LNCAP (cell line): ENCODE measurements at regions not wholly inside any gene's neighbourhood (a gene's known extent, or its start where the extent isn't known, plus 50 kb on each side); places are given as distances from the start of the nearest gene placed in this dataset.
A peak's percentile ranks its signal among the peaks of the same experiment; 100 is the strongest.

ENCODE experiments used
- TF ChIP-seq, protein P1 (sequence below): fragments of 450-650 bp; IDR thresholded peaks from 2 replicates; pipeline ENCODE4 v1.5.1; 2017; ENCODE audit warnings: mild to moderate bottlenecking

DNA sequence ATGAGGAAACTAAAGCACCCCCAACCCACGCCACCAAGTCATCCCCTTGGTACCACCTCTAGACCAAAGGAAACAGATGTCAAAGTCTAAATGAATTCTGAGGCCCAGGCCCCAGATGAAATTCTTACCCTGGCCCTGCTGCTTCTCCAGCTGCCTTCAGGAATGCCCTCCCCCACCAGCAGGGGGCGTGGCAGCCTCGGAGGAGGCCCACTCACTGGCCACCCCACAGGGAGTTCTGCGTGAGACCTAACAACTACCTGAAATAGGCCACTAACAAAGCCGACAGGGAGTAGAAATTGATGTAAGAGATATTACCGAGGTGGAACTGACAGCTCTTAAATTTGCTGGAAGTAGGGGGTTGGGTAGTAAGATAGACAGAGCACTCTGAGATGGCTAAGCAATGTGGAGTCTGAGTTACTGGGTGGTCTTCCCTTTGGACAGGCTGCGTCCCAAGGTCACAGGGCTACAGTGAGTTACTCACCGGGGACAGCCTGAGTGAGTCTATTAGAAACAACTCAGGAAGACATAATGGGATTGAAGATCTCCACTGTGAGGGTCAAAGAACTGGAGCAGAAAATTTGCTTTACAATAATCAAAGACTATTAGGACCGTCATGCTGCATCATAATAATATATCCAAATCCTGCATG lies 240.7 kb downstream of the SHOX2 start:
- TF ChIP-seq, protein P1, sequence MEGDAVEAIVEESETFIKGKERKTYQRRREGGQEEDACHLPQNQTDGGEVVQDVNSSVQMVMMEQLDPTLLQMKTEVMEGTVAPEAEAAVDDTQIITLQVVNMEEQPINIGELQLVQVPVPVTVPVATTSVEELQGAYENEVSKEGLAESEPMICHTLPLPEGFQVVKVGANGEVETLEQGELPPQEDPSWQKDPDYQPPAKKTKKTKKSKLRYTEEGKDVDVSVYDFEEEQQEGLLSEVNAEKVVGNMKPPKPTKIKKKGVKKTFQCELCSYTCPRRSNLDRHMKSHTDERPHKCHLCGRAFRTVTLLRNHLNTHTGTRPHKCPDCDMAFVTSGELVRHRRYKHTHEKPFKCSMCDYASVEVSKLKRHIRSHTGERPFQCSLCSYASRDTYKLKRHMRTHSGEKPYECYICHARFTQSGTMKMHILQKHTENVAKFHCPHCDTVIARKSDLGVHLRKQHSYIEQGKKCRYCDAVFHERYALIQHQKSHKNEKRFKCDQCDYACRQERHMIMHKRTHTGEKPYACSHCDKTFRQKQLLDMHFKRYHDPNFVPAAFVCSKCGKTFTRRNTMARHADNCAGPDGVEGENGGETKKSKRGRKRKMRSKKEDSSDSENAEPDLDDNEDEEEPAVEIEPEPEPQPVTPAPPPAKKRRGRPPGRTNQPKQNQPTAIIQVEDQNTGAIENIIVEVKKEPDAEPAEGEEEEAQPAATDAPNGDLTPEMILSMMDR, result peak; percentile 92

DNA sequence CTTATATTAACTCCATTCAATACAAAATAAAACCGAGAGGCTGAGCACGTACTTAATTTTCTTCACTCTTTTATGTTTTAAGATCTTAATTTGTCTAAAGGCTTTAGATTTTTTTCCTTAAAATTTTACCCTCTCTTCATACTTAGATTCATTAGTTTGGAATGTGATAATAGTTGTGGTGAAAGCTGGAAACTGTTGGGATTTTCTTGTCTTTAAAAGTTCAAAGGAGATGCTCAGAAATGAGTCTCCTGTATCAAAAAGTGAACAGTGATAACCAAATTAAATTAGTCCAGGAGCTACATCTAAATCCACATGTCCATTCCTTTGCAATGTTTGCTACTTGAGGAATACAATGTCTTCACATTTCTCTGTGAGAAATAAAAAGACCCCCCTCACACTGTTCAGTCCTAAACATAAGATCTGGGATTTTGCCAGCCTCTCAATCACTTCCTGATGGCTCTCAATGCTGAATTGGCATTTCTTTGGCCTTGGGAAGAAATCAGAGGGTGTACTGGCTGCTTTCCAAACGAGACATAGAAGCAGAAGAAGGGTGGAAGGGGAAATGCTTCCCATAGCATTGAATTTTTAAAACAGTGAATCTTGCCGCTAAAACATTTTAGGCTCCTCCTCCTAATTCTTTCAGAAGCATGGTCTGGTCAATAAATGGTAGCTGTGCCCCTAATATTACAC lies 245.0 kb downstream of the SHOX2 start:
- TF ChIP-seq, protein P1, result no peak

DNA sequence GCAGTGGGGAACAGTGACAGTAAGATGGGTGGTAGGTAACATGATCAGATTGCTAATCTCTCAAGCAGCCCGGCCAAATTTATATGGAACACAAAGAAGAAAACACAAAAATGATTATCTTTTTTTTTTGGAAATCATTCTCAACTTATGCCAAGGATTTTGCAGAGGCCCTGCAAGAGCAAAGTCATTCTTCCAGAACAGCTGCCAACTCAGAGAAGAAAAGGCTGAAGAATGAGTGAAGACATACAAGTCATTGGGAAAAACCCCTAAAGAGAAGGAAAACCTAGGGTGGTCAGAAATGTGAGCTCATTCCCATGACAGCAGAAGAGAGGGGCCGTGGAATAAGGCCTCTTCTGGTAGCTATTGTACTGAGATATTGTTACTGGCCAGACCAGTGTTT lies 246.7 kb downstream of the SHOX2 start:
- TF ChIP-seq, protein P1, result no peak

DNA sequence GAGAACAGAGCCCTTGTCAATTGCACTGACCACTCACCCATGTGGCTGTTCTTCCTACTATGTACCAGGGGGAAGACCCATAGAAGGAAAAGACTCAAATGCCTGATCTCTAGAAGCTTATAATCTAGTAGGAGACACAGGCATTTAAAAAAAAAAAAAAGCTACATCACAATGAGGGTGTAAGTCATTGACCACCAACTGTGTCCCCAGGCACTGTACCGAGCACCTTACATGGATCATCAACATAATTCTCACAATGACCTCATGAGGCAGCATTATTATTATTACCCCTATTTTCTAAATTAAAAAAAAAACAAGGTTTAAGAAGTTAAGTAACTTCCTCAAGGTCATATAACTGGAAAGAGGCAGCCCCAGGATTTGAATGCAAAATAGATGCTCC lies 247.4 kb downstream of the SHOX2 start:
- TF ChIP-seq, protein P1, result no peak

DNA sequence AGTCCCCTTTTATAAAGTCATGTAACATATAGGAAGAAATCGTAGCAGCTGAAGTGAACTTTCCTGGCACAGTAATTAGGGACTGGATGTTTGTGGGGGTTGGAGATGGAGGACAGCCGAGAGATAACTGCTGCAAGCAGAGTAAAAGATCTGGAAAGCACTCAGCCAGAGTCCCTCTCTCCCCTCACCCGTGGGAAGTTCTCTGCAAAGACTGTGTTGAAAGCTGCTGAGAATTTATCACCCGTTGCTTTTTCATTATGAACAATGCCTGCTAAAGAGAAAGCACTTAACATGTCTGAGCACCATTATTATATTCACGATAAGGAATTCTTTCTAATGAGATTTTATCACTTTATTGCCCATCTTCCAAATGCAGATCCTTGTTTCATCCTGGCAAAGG lies 248.8 kb downstream of the SHOX2 start:
- TF ChIP-seq, protein P1, result no peak

DNA sequence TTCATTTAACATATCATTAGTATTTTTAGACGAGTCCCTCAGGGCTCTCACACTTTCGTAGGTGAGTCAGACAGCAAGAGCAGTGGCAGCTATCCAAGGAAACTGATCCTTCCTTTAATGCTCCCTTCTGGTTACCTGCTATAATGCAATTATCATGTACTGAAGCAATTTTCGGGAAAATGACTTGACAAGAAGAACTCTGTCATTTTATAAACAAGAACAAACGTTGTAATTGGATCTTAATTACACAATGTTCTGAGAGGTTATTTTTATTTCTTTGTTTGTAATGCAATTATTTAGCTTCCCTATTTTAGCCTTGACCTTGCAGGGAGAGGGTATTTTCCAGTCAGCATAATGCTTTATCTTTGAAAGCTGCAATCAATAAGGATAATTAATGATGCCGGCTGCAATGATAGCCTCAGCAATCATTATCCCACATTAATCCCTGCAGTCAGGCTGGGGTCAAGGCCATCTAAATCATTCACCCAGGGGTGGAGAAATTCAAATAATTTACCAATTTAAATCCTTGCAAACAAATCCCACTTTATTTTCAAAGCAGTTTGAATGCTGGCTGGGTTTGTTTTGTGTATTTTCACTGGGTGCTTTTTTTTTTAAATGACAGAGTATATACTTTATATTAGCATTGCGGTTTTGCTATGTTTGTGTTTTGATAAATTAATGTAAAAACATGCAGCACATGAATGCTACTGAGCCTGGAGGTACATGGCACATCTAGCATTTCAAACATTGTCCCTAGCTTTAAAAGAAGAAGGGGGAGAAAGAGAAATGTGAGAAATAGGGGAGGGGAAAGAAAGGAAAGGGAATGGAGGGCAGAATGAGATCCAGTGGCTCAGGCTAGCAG lies 249.9 kb downstream of the SHOX2 start:
- TF ChIP-seq, protein P1, result no peak

DNA sequence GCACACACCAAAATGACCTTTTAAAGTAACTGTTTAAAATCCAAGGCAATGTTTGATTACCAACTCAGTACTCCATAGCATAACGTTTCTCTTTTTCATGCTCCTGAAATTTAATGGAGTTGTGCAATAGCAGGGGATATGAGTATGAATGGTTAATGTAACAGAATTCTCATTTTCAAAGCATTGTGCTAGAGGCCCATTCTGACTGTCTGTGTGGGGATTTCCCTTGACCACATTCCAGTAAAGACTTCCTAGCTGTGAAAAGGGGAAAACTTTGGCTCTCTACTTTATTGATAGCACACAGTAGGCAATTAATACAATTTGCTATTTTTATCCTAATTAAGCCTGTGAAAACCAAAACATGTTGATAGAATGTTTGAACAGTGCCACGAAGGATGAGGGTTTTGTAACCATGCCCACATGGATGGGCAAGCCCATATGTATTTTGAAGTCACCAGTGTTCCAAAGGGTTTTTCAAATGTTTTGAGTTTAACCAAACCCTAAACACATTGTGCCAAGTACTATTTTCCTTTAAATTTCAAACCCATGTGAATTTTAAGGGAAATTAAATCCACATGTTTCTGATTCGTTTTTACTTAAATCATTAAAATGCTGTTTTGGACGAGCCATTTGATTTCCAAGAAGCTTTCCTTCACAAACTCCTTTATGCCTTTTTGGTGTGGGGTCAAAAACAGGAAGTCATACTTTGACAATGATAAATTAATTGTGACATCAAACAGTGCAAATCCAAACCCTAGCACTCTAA lies 261.2 kb downstream of the SHOX2 start:
- TF ChIP-seq, protein P1, result no peak
